Fibroblast of gingiva (primary cell): ENCODE measurements at regions not wholly inside any gene's neighbourhood (a gene's known extent, or its start where the extent isn't known, plus 50 kb on each side); places are given as distances from the start of the nearest gene placed in this dataset.

Source experiments
- DNase-seq: peaks from one replicate; pipeline ENCODE4 v3.0.0-alpha.2; 2011; ENCODE audit warnings: low read depth

DNA sequence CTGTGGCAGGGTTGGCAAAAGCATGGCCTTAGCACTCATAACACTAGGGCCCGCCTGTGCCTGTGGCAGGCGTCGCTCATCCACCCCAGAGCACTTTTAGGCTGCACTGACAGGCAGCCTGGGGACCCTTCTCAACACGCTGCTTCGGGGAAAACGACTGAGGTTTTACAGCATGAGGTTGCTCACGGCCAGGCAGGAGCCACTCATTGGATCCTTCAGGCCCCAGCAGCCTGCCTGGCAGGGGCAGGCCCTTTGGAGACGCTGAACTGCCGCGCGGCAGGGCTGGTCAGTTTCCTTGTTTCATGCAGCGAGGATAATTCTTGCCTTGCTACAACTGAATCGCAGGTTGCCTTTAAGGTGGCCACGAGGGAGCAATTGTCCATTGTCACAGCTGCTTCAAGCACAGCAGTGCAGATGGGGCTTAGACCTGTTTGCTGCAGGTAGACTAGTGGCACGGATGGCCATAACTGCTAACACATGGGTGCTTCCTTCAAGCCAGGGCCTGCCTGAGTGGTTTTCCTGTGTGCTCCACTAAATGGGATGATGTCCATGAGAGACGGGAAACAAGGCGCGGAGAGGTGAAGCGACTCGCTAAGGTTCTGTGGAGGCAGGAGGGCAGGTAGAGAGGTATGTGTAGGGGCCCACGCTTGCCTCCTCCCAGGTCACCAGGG is 49.9 kb upstream of the HS6ST1 start:
- no peak for DNase-seq

DNA sequence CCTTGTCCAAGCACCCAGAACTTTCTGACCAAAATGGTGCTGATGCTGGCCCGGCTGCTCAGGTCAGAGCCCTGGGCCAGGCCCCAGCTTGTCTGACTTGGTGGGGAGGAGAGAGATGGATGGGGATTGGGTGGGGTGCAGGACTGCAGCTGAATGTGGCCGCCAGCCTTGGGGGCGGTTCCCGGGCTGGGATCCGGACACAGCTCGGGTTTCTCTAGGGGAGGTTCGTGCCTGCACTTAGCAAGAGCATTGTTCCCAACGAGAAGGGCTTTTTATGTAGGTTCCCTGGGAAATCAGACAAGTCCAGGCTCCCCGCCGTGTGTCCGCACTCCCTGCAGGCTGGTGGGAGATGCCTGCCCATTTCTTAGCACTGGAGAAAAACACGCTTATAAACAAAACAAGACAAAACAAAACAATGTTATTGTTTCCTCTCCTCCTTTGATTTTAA is 50.5 kb upstream of the HS6ST1 start:
- DNase-seq, result peak; percentile 16

GRCh38 chr2:128369602-128370467 is 51.2 kb upstream of the HS6ST1 start:
- DNase-seq, result no peak

DNA sequence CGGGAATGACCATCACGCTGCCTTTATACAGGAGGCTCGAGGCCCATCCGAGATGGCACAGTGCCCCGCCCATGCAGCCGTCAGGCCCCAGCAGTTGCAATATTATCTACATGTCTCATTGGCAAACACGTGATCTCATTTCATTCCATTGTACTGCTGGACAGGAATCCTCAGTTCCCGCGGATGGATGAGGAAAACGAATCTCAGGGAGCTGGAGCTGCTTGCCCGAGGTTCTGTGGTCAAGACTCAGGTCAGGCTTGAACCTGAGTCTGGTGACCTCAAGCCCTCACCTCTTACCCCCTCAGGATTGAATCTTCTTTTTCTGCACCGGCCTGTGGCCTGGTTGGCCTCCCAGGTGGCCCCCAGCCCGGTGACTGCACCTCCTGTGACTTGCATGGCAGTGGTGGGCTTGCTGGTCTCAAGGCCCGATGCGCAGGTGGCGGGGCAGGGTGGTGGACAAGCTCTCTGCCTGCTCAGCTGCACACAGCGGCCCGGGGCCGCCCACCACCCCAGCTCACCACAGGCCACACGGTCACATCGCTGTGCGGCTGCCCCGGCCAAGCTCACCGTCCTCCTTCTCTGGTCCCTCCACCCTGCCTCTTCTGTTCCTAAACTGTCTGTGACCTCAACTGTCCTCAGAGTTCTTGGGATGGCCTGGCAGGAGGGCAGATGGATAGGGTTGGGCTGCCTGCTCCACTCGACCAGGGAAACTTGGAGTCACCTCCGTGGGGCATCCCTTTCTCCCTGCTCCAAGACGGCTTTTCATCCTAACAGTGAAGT is 52.0 kb upstream of the HS6ST1 start:
- DNase-seq, result no peak

- no peak for DNase-seq
These were observed 52.6 kb upstream of the HS6ST1 start for GRCh38 chr2:128371248-128371630.

- no peak for DNase-seq
These were observed 53.1 kb upstream of the HS6ST1 start for GRCh38 chr2:128371648-128372345.

DNA sequence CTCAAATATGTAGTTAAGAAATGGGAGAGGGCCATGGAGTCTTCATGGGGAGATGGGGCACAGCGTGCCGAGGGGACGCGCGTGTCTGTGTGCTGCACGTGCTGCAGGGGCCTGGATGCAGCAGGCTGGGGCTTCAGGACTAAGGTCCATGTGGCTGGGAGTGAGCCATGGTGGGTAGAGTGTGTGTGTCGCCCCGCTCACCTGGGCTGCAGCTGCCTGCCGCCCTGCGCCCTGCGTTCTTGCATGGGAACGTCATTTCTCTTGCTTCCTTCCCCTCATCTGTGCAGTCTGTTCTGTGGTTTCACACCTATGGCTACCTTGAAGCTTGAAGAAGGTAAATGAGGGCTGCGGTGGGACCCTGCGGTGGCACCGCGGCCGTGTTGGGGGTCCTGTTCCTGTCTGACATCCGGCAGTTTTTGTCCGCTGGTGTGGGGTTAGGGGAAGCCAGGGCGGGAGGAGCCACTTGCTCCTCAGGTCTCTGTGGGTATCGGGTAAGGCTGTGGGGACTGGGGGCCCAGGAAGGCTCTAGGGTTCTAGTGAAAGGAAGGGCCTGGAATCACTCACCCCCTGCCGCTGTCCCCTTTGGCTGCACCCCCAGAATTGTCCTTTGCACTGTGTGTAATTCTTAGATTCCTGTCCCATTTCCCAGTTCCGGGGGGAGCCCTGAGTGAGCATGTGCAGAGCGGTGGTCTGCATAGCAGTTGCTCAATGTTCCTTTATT is 54.1 kb upstream of the HS6ST1 start:
- no peak for DNase-seq

- no peak for DNase-seq
These were observed 54.9 kb upstream of the HS6ST1 start for GRCh38 chr2:128373451-128374000.

GRCh38 chr2:128374001-128374710 is 55.5 kb upstream of the HS6ST1 start:
- DNase-seq, result peak; percentile 85

- DNase-seq, result no peak
These were observed 56.2 kb upstream of the HS6ST1 start for GRCh38 chr2:128374711-128375413.

DNA sequence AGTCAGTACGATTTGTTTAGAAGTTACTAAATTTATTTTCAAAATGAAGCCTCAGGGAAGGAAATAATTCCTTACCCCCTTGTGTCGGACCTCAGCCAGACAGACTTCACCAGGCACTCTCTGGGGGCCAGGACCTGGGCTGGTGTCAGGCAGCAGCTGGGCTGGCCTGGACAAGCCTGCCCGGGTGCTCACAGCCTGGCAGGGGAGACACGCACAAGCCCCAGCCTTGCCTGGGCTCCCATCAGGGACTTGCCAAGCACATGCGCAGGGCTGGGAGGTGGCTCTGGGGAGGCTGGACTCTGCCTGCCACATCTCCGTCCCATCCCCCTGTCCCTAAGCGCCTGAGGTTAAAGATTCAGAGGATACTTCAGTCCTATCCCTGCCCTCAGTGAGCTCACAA is 56.8 kb upstream of the HS6ST1 start:
- DNase-seq, result peak; percentile 43

- DNase-seq, result no peak
These were observed 57.8 kb upstream of the HS6ST1 start for GRCh38 chr2:128376241-128377041.

- no peak for DNase-seq
These were observed 58.6 kb upstream of the HS6ST1 start for GRCh38 chr2:128377071-128377910.

DNA sequence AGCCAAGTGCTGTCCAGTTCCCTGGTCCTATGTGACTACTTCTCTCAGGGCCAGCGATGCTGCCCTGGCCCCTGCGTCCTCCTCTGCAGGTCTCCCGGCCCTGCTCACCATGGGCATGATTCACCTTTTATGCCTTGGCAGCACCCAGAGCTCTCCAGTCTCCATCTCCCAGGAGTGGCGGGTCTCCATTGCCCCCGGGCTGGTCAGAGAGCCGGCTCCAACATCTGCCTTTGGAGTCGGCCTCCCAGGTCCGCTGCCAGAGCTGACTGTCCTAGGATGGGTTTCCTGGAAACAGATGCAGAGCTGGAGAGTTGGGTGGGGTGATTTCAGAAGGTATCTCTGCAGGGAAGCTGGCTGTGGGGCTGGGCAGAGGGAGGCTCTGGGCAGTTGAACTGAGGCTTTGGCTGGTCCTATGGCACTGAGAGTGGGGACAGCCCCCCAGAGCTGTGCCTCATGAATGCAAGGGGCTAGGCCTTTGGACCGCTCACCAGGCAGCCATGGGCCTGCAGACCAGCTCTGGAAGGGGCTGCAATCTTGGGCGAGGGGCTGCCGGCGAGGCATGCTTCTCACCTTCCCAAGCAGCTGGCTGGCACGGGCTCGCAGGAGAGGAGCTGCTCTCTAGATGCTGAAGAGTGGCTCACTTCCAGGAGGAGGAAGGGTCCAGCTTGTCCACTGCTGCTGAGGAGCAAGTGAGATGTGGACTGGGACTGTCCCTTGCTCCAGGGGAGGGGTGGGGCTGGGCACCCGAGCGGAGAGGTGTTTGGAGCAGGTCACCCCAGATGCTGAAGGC is 59.8 kb upstream of the HS6ST1 start:
- no peak for DNase-seq

DNA sequence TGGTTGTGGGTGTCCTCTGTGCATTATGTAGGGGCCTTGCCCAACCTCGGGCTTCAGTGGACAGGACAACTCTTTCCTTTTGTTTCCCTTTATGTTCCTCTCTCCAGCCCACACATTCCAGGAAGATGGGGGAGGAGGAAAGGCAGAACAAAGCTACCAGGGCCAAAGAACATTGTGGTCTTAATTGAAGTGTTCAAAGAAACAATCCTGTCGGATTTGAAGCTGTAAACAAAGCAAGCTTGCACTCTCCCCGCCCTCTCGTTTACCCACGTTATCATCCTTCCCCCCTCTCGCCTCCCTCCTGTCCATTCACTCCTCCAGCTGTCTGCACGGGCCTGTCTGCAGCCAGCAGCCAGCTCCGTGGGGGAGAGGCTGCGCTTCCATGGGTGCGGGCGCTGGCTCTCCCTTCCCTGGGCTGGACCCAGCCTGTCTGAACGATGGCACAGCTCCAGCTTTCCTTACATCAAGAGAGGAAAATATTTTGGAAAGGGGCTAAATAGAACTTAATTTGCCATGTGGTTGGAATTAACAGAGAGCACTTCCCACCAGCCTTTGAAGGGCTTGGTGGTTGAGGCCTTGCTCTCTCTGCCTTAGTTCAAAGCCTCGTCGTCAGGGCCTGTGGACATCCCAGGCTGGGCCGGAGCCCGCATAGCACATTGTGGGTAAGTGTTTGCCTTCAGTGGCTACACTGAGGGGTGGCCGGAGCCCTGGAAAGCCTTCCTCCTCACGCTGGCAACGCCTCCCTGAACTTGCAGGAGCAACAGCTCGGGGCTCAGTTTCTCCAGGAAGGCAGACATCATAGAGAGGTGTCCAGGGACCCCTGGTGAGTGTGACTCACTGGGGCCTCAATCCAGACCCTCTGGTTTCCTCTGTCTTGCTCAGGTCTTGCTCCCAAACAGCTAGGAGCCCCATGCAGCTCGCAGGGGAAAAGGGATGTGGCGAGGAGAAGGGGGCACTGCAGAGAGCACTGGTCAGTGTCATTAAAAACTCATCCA is 60.6 kb upstream of the HS6ST1 start:
- DNase-seq, result peak; percentile 96
